H9 (cell line): ENCODE measurements at regions not wholly inside any gene's neighbourhood (a gene's known extent, or its start where the extent isn't known, plus 50 kb on each side); places are given as distances from the start of the nearest gene placed in this dataset.

Experiments
- DNase-seq: peaks from one replicate; pipeline ENCODE4 v3.0.0-alpha.2; 2017
- H2AFZ ChIP-seq: one replicate; pipeline ENCODE4 v1.6.1; 2013; ENCODE audit warnings: mild to moderate bottlenecking, low read length, control low read depth, moderate library complexity
- H2AK5ac ChIP-seq: 2 replicates; pipeline ENCODE4 v1.6.1; 2013; ENCODE audit warnings: low read length, control low read depth, mixed read lengths; ENCODE audit not compliant: insufficient read length
- H2BK120ac ChIP-seq: one replicate; pipeline ENCODE4 v1.6.1; 2013; ENCODE audit warnings: low read depth, mild to moderate bottlenecking, low read length, control low read depth, inconsistent platforms; ENCODE audit not compliant: poor library complexity, severe bottlenecking
- H2BK12ac ChIP-seq: 2 replicates; pipeline ENCODE4 v1.6.1; 2013; ENCODE audit warnings: low read length, control low read depth, mixed read lengths, low read depth; ENCODE audit not compliant: insufficient read length
- H2BK15ac ChIP-seq: 2 replicates; pipeline ENCODE4 v1.6.1; 2013; ENCODE audit warnings: low read depth, low read length, control low read depth
- H2BK20ac ChIP-seq: one replicate; pipeline ENCODE4 v1.6.1; 2013; ENCODE audit warnings: low read depth, mild to moderate bottlenecking, low read length, control low read depth, inconsistent platforms; ENCODE audit not compliant: poor library complexity, severe bottlenecking
- H2BK5ac ChIP-seq: 2 replicates; pipeline ENCODE4 v1.6.1; 2013; ENCODE audit warnings: low read length, control low read depth, mixed read lengths; ENCODE audit not compliant: insufficient read length
- H3K14ac ChIP-seq: 2 replicates; pipeline ENCODE4 v1.6.1; 2013; ENCODE audit warnings: low read length, control low read depth; ENCODE audit not compliant: insufficient read depth
- H3K18ac ChIP-seq: 2 replicates; pipeline ENCODE4 v1.6.1; 2013; ENCODE audit warnings: low read depth, mild to moderate bottlenecking, mixed read lengths, low read length, control low read depth; ENCODE audit not compliant: insufficient read length
- H3K23ac ChIP-seq: 2 replicates; pipeline ENCODE4 v1.6.1; 2013; ENCODE audit warnings: low read length, control low read depth, mixed read lengths, low read depth; ENCODE audit not compliant: insufficient read length
- H3K23me2 ChIP-seq: 2 replicates; pipeline ENCODE4 v1.6.1; 2013; ENCODE audit warnings: low read depth, mild to moderate bottlenecking, mixed read lengths, low read length, control low read depth; ENCODE audit not compliant: insufficient read length, poor library complexity, severe bottlenecking
- H3K27ac ChIP-seq: 2 replicates; pipeline ENCODE4 v1.5.1; 2013; ENCODE audit warnings: low read length, control low read depth, mixed read lengths, low read depth; ENCODE audit not compliant: insufficient read length
- H3K27me3 ChIP-seq: 2 replicates; pipeline ENCODE4 v1.6.1; 2013; ENCODE audit warnings: low read length, control low read depth, inconsistent platforms; ENCODE audit not compliant: insufficient read depth
- H3K4ac ChIP-seq: 2 replicates; pipeline ENCODE4 v1.6.1; 2013; ENCODE audit warnings: low read depth, mild to moderate bottlenecking, control low read depth, inconsistent platforms, low read length, moderate library complexity
- H3K4me1 ChIP-seq: 2 replicates; pipeline ENCODE4 v1.6.1; 2013; ENCODE audit warnings: low read length, control low read depth, inconsistent platforms; ENCODE audit not compliant: insufficient read depth
- H3K4me2 ChIP-seq: 2 replicates; pipeline ENCODE4 v1.6.1; 2013; ENCODE audit warnings: low read length, control low read depth, mixed read lengths; ENCODE audit not compliant: insufficient read length, insufficient read depth
- H3K56ac ChIP-seq: 2 replicates; pipeline ENCODE4 v1.6.1; 2013; ENCODE audit warnings: low read depth, mild to moderate bottlenecking, mixed read lengths, low read length, control low read depth; ENCODE audit not compliant: insufficient read length
- H3K79me1 ChIP-seq: 2 replicates; pipeline ENCODE4 v1.6.1; 2013; ENCODE audit warnings: low read depth, mild to moderate bottlenecking, moderate library complexity, low read length, control low read depth, inconsistent platforms; ENCODE audit not compliant: insufficient read depth, poor library complexity, severe bottlenecking
- H3K79me2 ChIP-seq: 2 replicates; pipeline ENCODE4 v1.6.1; 2013; ENCODE audit warnings: low read length, control low read depth, inconsistent platforms; ENCODE audit not compliant: insufficient read depth
- H3K9ac ChIP-seq: 2 replicates; pipeline ENCODE4 v1.6.1; 2013; ENCODE audit warnings: low read length, control low read depth, mixed read lengths; ENCODE audit not compliant: insufficient read length; ENCODE audit errors: extremely low read depth
- H3K9me3 ChIP-seq: one replicate; pipeline ENCODE4 v1.6.1; 2013; ENCODE audit warnings: low read depth, low read length, inconsistent platforms; ENCODE audit not compliant: control insufficient read depth
- H3T11ph ChIP-seq: one replicate; pipeline ENCODE4 v1.6.1; 2013; ENCODE audit warnings: mild to moderate bottlenecking, low read length, control low read depth, inconsistent platforms
- H4K20me1 ChIP-seq: one replicate; pipeline ENCODE4 v1.6.1; 2013; ENCODE audit not compliant: control insufficient read depth, insufficient read length, insufficient read depth
- H4K5ac ChIP-seq: 2 replicates; pipeline ENCODE4 v1.6.1; 2013; ENCODE audit warnings: low read depth, mild to moderate bottlenecking, mixed read lengths, low read length, control low read depth; ENCODE audit not compliant: insufficient read length
- H4K8ac ChIP-seq: replicated peaks from 2 replicates; pipeline ENCODE4 v1.6.1; 2013; ENCODE audit warnings: low read length, control low read depth, mixed read lengths, low read depth; ENCODE audit not compliant: insufficient read length
- H4K91ac ChIP-seq: 2 replicates; pipeline ENCODE4 v1.6.1; 2013; ENCODE audit warnings: low read depth, mild to moderate bottlenecking, moderate library complexity, mixed read lengths, low read length, control low read depth; ENCODE audit not compliant: insufficient read length
- H3K27ac Mint-ChIP-seq, 3 experiments: 2 replicates in 2 of 3; 3 replicates in 1 of 3; pipeline ENCODE4 v1.8.0; 2020 to 2021; ENCODE audit warnings: mixed read lengths in 3 of 3, mild to moderate bottlenecking in 1 of 3, moderate library complexity in 1 of 3
- H3K27me3 Mint-ChIP-seq: 2 replicates; pipeline ENCODE4 v1.8.0; 2021; ENCODE audit warnings: low read depth, mild to moderate bottlenecking, moderate library complexity, mixed read lengths
- H3K36me3 Mint-ChIP-seq, 3 experiments: 2 replicates in 2 of 3; 3 replicates in 1 of 3; pipeline ENCODE4 v1.8.0; 2020 to 2021; ENCODE audit warnings: low read depth in 3 of 3, mixed read lengths in 3 of 3; ENCODE audit not compliant: insufficient read depth in 1 of 3
- H3K4me1 Mint-ChIP-seq, 2 experiments: 2 replicates each; pipeline ENCODE4 v1.8.0; 2020; ENCODE audit warnings: mixed read lengths in 2 of 2
- H3K4me3 Mint-ChIP-seq, 2 experiments: 2 replicates in 1 of 2; 3 replicates in 1 of 2; pipeline ENCODE4 v1.8.0; 2020 to 2021; ENCODE audit warnings: mild to moderate bottlenecking in 2 of 2, mixed read lengths in 2 of 2, moderate library complexity in 1 of 2
- H3K9me3 Mint-ChIP-seq, 2 experiments: 2 replicates in 1 of 2; 3 replicates in 1 of 2; pipeline ENCODE4 v1.8.0; 2020; ENCODE audit warnings: mild to moderate bottlenecking in 2 of 2, mixed read lengths in 2 of 2, moderate library complexity in 1 of 2
- CTCF ChIP-seq: fragments of 200-600 bp; sonication (generic); conservative IDR thresholded peaks from 3 replicates; pipeline ENCODE4 v1.8.0; 2021; ENCODE audit warnings: antibody characterized with exemption, mild to moderate bottlenecking
- WGBS: extraction: QIAGEN DNeasy Blood & Tissue Kit; methylation state at CpG from one replicate; pipeline ENCODE4 v1.1.7; 2013; ENCODE audit warnings: missing lambda C conversion rate, low lambda C conversion rate, mixed read lengths; ENCODE audit not compliant: insufficient read length; ENCODE audit errors: extremely low coverage; 5-methylcytosine and 5-hydroxymethylcytosine counted together

GRCh38 chr15:98596131-98596530 lies 52.2 kb upstream of the IGF1R start:
- no peaks in the 10 kb centered on the region for H3K27me3 ChIP-seq
- no peak overlapping the region for H2BK20ac ChIP-seq
- no peak overlapping the region for H4K8ac ChIP-seq
- no peak for DNase-seq
- no peaks in the 10 kb centered on the region for H3K9me3 ChIP-seq
- Mint-ChIP-seq H3K4me1 (peaks cover 27 to 29% of the 10 kb centered on the region in 2 experiments), H3K27me3 (peaks cover 9% of the 10 kb centered on the region; the same call in 1 of the 2 replicates), H3K9me3 (no peaks in the 10 kb centered on the region; a peak in 1 of 5 replicates), H3K27ac (no peak overlapping the region), H3K36me3 (no peaks in the 10 kb centered on the region), H3K4me3 (no peak overlapping the region)
- H3K79me1 ChIP-seq: no peaks in the 10 kb centered on the region
- no peak overlapping the region for H2AK5ac ChIP-seq
- H3K23ac ChIP-seq: no peak overlapping the region
- no CpG with 5 or more reads among the region's 4 CpGs for WGBS
- no peak overlapping the region for H3K14ac ChIP-seq
- H3K4me1 ChIP-seq: peaks cover 4% of the 10 kb centered on the region; the same call in 1 of the 2 replicates
- H3K27ac ChIP-seq: no peak overlapping the region
- no peak overlapping the region for H3T11ph ChIP-seq
- no peak overlapping the region for H2BK15ac ChIP-seq
- no peak overlapping the region for H3K4ac ChIP-seq
- no peak overlapping the region for H3K56ac ChIP-seq
- H4K5ac ChIP-seq: no peak overlapping the region
- H4K20me1 ChIP-seq: no peaks in the 10 kb centered on the region
- H3K79me2 ChIP-seq: no peaks in the 10 kb centered on the region
- TF ChIP-seq CTCF: no peak
- no peak overlapping the region for H4K91ac ChIP-seq
- no peak overlapping the region for H3K4me2 ChIP-seq
- H2BK120ac ChIP-seq: no peak overlapping the region
- H3K9ac ChIP-seq: no peak overlapping the region
- no peaks in the 10 kb centered on the region for H3K23me2 ChIP-seq
- no peak overlapping the region for H3K18ac ChIP-seq
- H2BK12ac ChIP-seq: no peak overlapping the region
- no peak overlapping the region for H2BK5ac ChIP-seq
- H2AFZ ChIP-seq: no peak overlapping the region
